ENCODE measurements at regions not wholly inside any gene's neighbourhood (a gene's known extent, or its start where the extent isn't known, plus 50 kb on each side); places are given as distances from the start of the nearest gene placed in this dataset.

GRCh38 chr2:37585982-37586621 is 85.3 kb downstream of the CDC42EP3 start:
- peak; percentile 43 to 72 (median 56) for DNase-seq
- no peaks in the 10 kb centered on the region for H3K9me3 ChIP-seq (ENCODE audit: control insufficient read depth, low read length, poor library complexity, severe bottlenecking)
- H3K4me3 Mint-ChIP-seq, result peak overlapping the region; percentile 94
- peaks cover 81% of the 10 kb centered on the region for H3K4me1 Mint-ChIP-seq
- ATAC-seq, result peak; percentile 91
- no peaks in the 10 kb centered on the region for H3K36me3 Mint-ChIP-seq (ENCODE audit: low read depth)
- no peaks in the 10 kb centered on the region for H3K27me3 Mint-ChIP-seq
- peak overlapping the region; percentile 99 for H3K27ac Mint-ChIP-seq

- H3K9me3 ChIP-seq (ENCODE audit: control insufficient read depth, low read length, poor library complexity, severe bottlenecking), result no peaks in the 10 kb centered on the region
- ATAC-seq, result peak; percentile 9
- Mint-ChIP-seq H3K4me1 (peaks cover 77% of the 10 kb centered on the region), H3K4me3 (peak overlapping the region; percentile 94), H3K27me3 (no peaks in the 10 kb centered on the region), H3K36me3 (ENCODE audit: low read depth) (no peaks in the 10 kb centered on the region), H3K27ac (peak overlapping the region; percentile 99)
- no peak for DNase-seq
Measured at GRCh38 chr2:37586663-37587317, 84.7 kb downstream of the CDC42EP3 start.

GRCh38 chr2:37587817-37588216 is 83.6 kb downstream of the CDC42EP3 start:
- ATAC-seq, result no peak
- peak overlapping the region; percentile 99 for H3K27ac Mint-ChIP-seq
- no peaks in the 10 kb centered on the region for H3K9me3 ChIP-seq (ENCODE audit: control insufficient read depth, low read length, poor library complexity, severe bottlenecking)
- H3K27me3 Mint-ChIP-seq, result no peaks in the 10 kb centered on the region
- H3K4me1 Mint-ChIP-seq, result peaks cover 73% of the 10 kb centered on the region
- H3K36me3 Mint-ChIP-seq (ENCODE audit: low read depth), result no peaks in the 10 kb centered on the region
- DNase-seq, result no peak
- peak overlapping the region; percentile 94 for H3K4me3 Mint-ChIP-seq

GRCh38 chr2:37588316-37588777 is 83.1 kb downstream of the CDC42EP3 start:
- Mint-ChIP-seq H3K4me1 (peaks cover 67% of the 10 kb centered on the region), H3K27ac (peak overlapping the region; percentile 99), H3K4me3 (peak overlapping the region; percentile 63), H3K36me3 (ENCODE audit: low read depth) (no peaks in the 10 kb centered on the region), H3K27me3 (no peaks in the 10 kb centered on the region)
- H3K9me3 ChIP-seq (ENCODE audit: control insufficient read depth, low read length, poor library complexity, severe bottlenecking), result no peaks in the 10 kb centered on the region
- no peak for DNase-seq
- no peak for ATAC-seq

GRCh38 chr2:37589298-37589697 is 82.1 kb downstream of the CDC42EP3 start:
- DNase-seq, result no peak
- Mint-ChIP-seq H3K4me3 (peak overlapping the region; percentile 66), H3K27me3 (no peaks in the 10 kb centered on the region), H3K36me3 (ENCODE audit: low read depth) (no peaks in the 10 kb centered on the region), H3K27ac (peak overlapping the region; percentile 99), H3K4me1 (peaks cover 58% of the 10 kb centered on the region)
- ATAC-seq, result no peak
- no peaks in the 10 kb centered on the region for H3K9me3 ChIP-seq (ENCODE audit: control insufficient read depth, low read length, poor library complexity, severe bottlenecking)

GRCh38 chr2:37590119-37590571 is 81.3 kb downstream of the CDC42EP3 start:
- Mint-ChIP-seq H3K27ac (peak overlapping the region; percentile 99), H3K4me3 (peak overlapping the region; percentile 21), H3K4me1 (peaks cover 52% of the 10 kb centered on the region), H3K27me3 (no peaks in the 10 kb centered on the region), H3K36me3 (ENCODE audit: low read depth) (no peaks in the 10 kb centered on the region)
- ATAC-seq (no peak), DNase-seq (no peak)
- no peaks in the 10 kb centered on the region for H3K9me3 ChIP-seq (ENCODE audit: control insufficient read depth, low read length, poor library complexity, severe bottlenecking)
